Smooth muscle cell (in vitro differentiated cells): ENCODE measurements at regions not wholly inside any gene's neighbourhood (a gene's known extent, or its start where the extent isn't known, plus 50 kb on each side); places are given as distances from the start of the nearest gene placed in this dataset. TPM values are rescaled to one million over a fixed set of nuclear protein-coding genes. Genes with fewer than 3 reads are reported as not detected.

Source experiments
- small RNA-seq: library from RNA; depleted of rRNA; stranded (forward); fragments of <200 nt; gene quantifications from one replicate; pipeline ENCODE3, GENCODE V24; 2014

Small RNAs in the stretch of these regions (small RNA-seq; reads per million reads assigned to genes)
- not detected for gene AC025768.1
- gene RF00017, result not detected
- gene RF00136, result 0.29 reads per million, percentile 5 among the genes with 10 or more reads in this experiment
- gene RN7SL58P, result 0.21 reads per million
